ENCODE measurements at regions not wholly inside any gene's neighbourhood (a gene's known extent, or its start where the extent isn't known, plus 50 kb on each side); places are given as distances from the start of the nearest gene placed in this dataset.

GRCh38 chr15:46416544-46416943 is 781.7 kb downstream of the SQOR start (continued):
- TF ChIP-seq RELA (IDR thresholded peaks at IDR 0.05; ENCODE audit: borderline replicate concordance, partially characterized antibody) (no peak), SREBF2 (IDR thresholded peaks at IDR 0.05; ENCODE audit: low read length) (no peak)

DNA sequence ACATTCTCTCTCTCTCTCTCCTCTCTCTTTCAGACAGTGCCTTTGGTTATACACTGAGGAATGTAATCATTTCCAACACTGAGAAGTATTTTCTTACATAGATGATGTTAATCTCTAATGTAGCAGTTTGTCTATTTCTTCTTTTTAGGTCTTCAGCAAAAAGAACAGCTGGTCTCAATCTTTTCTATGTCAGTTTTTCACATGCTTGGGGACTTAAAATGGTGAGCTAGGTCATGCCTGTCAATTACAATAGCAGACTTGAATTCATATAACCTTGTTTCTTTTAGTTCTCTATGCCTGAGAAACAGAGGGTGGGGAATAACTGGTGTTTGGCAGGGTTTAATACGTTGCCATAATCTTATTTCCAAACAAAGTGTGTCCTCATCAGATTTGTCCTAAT is 786.2 kb downstream of the SQOR start:
- ATAC-seq (no peak), DNase-seq (ENCODE audit: low read depth, low spot score) (no peak), FAIRE-seq (no peak)
- TF ChIP-seq EGR1 (IDR thresholded peaks at IDR 0.05; ENCODE audit: borderline replicate concordance in 1 of 2, low read depth in 2 of 2, low read length in 2 of 2) = no peak
- TF ChIP-seq ZBTB11 (CRISPR knock-in tag; IDR thresholded peaks at IDR 0.05) = no peak
- TF ChIP-seq, protein P1, sequence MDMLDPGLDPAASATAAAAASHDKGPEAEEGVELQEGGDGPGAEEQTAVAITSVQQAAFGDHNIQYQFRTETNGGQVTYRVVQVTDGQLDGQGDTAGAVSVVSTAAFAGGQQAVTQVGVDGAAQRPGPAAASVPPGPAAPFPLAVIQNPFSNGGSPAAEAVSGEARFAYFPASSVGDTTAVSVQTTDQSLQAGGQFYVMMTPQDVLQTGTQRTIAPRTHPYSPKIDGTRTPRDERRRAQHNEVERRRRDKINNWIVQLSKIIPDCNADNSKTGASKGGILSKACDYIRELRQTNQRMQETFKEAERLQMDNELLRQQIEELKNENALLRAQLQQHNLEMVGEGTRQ (IDR thresholded peaks at IDR 0.05; ENCODE audit: borderline replicate concordance, low read depth, low read length) = no peak
- TF ChIP-seq ZBED1 (IDR thresholded peaks at IDR 0.05; ENCODE audit: borderline replicate concordance) = no peak
- no peak for TF ChIP-seq ZSCAN29 (IDR thresholded peaks at IDR 0.05)
- no peak for TF ChIP-seq HDAC6 (IDR thresholded peaks at IDR 0.05; ENCODE audit: unreplicated experiment)
- TF ChIP-seq IRF4 (IDR thresholded peaks at IDR 0.05; ENCODE audit: low read depth, low read length) = no peak
- no peak for TF ChIP-seq NFYB (IDR thresholded peaks at IDR 0.05; ENCODE audit: insufficient read depth, low read depth, low read length)
- TF ChIP-seq NR2F1 (conservative IDR thresholded peaks at IDR 0.05) = no peak
- TF ChIP-seq MYB (IDR thresholded peaks at IDR 0.05; ENCODE audit: borderline replicate concordance, low read depth, low read length) = no peak
- no peak for TF ChIP-seq SPI1 (IDR thresholded peaks at IDR 0.05; ENCODE audit: borderline replicate concordance, insufficient read depth, low read depth, low read length)
- TF ChIP-seq POLR2AphosphoS5 (IDR thresholded peaks at IDR 0.05; ENCODE audit: low read length) = no peak
- TF ChIP-seq, protein P2, sequence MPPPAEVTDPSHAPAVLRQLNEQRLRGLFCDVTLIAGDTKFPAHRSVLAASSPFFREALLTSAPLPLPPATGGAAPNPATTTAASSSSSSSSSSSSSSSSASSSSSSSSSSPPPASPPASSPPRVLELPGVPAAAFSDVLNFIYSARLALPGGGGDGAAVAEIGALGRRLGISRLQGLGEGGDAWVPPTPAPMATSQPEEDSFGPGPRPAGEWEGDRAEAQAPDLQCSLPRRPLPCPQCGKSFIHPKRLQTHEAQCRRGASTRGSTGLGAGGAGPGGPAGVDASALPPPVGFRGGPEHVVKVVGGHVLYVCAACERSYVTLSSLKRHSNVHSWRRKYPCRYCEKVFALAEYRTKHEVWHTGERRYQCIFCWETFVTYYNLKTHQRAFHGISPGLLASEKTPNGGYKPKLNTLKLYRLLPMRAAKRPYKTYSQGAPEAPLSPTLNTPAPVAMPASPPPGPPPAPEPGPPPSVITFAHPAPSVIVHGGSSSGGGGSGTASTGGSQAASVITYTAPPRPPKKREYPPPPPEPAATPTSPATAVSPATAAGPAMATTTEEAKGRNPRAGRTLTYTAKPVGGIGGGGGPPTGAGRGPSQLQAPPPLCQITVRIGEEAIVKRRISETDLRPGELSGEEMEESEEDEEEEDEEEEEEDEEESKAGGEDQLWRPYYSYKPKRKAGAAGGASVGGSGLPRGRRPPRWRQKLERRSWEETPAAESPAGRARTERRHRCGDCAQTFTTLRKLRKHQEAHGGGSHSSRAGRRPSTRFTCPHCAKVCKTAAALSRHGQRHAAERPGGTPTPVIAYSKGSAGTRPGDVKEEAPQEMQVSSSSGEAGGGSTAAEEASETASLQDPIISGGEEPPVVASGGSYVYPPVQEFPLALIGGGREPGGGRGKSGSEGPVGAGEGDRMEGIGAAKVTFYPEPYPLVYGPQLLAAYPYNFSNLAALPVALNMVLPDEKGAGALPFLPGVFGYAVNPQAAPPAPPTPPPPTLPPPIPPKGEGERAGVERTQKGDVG (CRISPR knock-in tag; IDR thresholded peaks at IDR 0.05) = no peak
- TF ChIP-seq CHD1 (IDR thresholded peaks at IDR 0.05; ENCODE audit: low read depth, low read length) = no peak
- TF ChIP-seq EED (IDR thresholded peaks at IDR 0.05; ENCODE audit: low read depth) = no peak
- Histone ChIP-seq H3K4me1 (ENCODE audit: control insufficient read depth, insufficient read depth, low read length) (no peaks in the 10 kb centered on the region), H3K36me3 (ENCODE audit: control insufficient read depth in 2 of 2, insufficient read depth in 2 of 2, low read length in 1 of 2) (no peaks in the 10 kb centered on the region), H4K20me1 (ENCODE audit: control insufficient read depth, insufficient read depth) (no peaks in the 10 kb centered on the region), H3K27ac (ENCODE audit: control insufficient read depth, insufficient read depth) (no peak overlapping the region), H3K9ac (ENCODE audit: control insufficient read depth, insufficient read depth, low read length) (no peak overlapping the region), H3K27me3 (replicated peaks in 1 of 2; ENCODE audit: control insufficient read depth in 2 of 2, insufficient read depth in 2 of 2, low read length in 1 of 2) (no peaks in the 10 kb centered on the region), H2AFZ (ENCODE audit: control insufficient read depth, low read depth, low read length) (no peak overlapping the region), H3K4me2 (ENCODE audit: control insufficient read depth, insufficient read depth) (no peak overlapping the region), H3K4me3 (no peak overlapping the region), H3K79me2 (ENCODE audit: control insufficient read depth, insufficient read depth, low read length) (no peaks in the 10 kb centered on the region), H3K9me3 (replicated peaks; ENCODE audit: control insufficient read depth, insufficient read depth, low read length) (no peaks in the 10 kb centered on the region; the same call in 2 of the 3 replicates)
- POLR2A ChIA-PET = no interaction called here
- RAD21 ChIA-PET (ENCODE audit: unreplicated experiment) = no interaction called here
- 0% methylated on average over 1 of the region's 1 CpG for WGBS (ENCODE audit: insufficient coverage, insufficient replicate concordance, low lambda C conversion rate, missing lambda C conversion rate)
- BruUV-seq (replicated peaks) = no TSS peak
- CTCF ChIA-PET = no interaction called here
- in situ Hi-C loops (cut with MboI) = no loop called here
- intact Hi-C loops (cut with micrococcal nuclease; ENCODE audit: unreplicated experiment) = no loop called here
- SMC1A ChIA-PET (ENCODE audit: uncharacterized antibody, unreplicated experiment) = interaction anchor here (0.6 kb wide), 1 partner anchor 17 kb away, joined by 3 read pairs; no protein-coding TSS in a partner anchor

Measured in GM12878 (cell line).